HepG2 (cell line): ENCODE measurements at regions not wholly inside any gene's neighbourhood (a gene's known extent, or its start where the extent isn't known, plus 50 kb on each side); places are given as distances from the start of the nearest gene placed in this dataset.

Experiments
- ATAC-seq: fragments of 200-7000 bp; cut with Tn5 transposase; 3 replicates; pipeline ENCODE4 v1.9.1; 2020; ENCODE audit warnings: mild to moderate bottlenecking, moderate library complexity
- BruUV-seq: library from RNA; stranded (reverse); fragments of 400-500 nt; replicated peaks from 2 replicates; lab custom pipeline; 2021; lab: Mats Ljungman, UMichigan
- CTCF ChIA-PET: fragments of 300-600 bp; formaldehyde crosslinking; extraction: SDS; loops from one replicate; lab custom pipeline; 2021; ENCODE audit warnings: low total read pairs, inconsistent platforms, low intra/inter-chr PET ratio; lab: Yijun Ruan, JAX
- POLR2A ChIA-PET: fragments of 350-600 bp; sonication (Branson Sonifier 250); formaldehyde crosslinking; loops from one replicate; lab custom pipeline; 2020; ENCODE audit warnings: antibody characterized with exemption, inconsistent platforms; lab: Yijun Ruan, JAX
- DNase-seq: peaks from one replicate; pipeline ENCODE4 v3.0.0-alpha.2; 2015; ENCODE audit warnings: low spot score
- FAIRE-seq: peaks from 3 replicates; lab custom pipeline; 2011; peaks lifted over from hg19 to GRCh38; lab: Jason Lieb, UNC
- H2AFZ ChIP-seq: one replicate; pipeline ENCODE4 v1.6.1; 2011; ENCODE audit warnings: low read length, inconsistent platforms
- H3K27ac ChIP-seq: fragments of 300-600 bp; 3 replicates; pipeline ENCODE4 v1.8.0; 2011; ENCODE audit warnings: mixed run types, mild to moderate bottlenecking, mixed read lengths, low read length, inconsistent platforms; ENCODE audit not compliant: insufficient read depth; ENCODE audit errors: extremely low read length
- H3K27me3 ChIP-seq, 2 experiments: fragments of 200-600 bp in 1 of 2; 2 replicates in 1 of 2; 3 replicates in 1 of 2; pipeline versions ENCODE4 v1.6.0 to v1.8.0; 2011; ENCODE audit warnings: low read length in 2 of 2, mild to moderate bottlenecking in 2 of 2, moderate library complexity in 2 of 2, inconsistent platforms in 1 of 2; ENCODE audit not compliant: insufficient read depth in 2 of 2, control insufficient read depth in 1 of 2
- H3K36me3 ChIP-seq, 2 experiments: fragments of 200-600 bp in 1 of 2; replicated peaks in 1 of 2; 2 replicates in 1 of 2; 3 replicates in 1 of 2; pipeline versions ENCODE4 v1.5.1 to v1.8.0; 2011; ENCODE audit warnings: low read length in 2 of 2, inconsistent platforms in 1 of 2; ENCODE audit not compliant: insufficient read depth in 2 of 2, control insufficient read depth in 1 of 2
- H3K4me1 ChIP-seq: 2 replicates; pipeline ENCODE4 v1.5.1; 2012; ENCODE audit warnings: low read length, inconsistent platforms; ENCODE audit not compliant: insufficient read depth
- H3K4me2 ChIP-seq: 2 replicates; pipeline ENCODE4 v1.6.0; 2011; ENCODE audit warnings: low read depth, low read length, inconsistent platforms
- H3K4me3 ChIP-seq, 3 experiments: fragments of 200-600 bp in 1 of 3; sonication (generic), shearing (Covaris generic) in 1 of 3; replicated peaks in 1 of 3; 2 replicates each; pipeline ENCODE4 v1.5.1; 2011 to 2016; ENCODE audit warnings: low read length in 3 of 3, inconsistent platforms in 2 of 3, low read depth in 2 of 3, mild to moderate bottlenecking in 2 of 3, control low read depth in 1 of 3, mixed read lengths in 1 of 3; ENCODE audit not compliant: insufficient read depth in 1 of 3
- H3K79me2 ChIP-seq: one replicate; pipeline ENCODE4 v1.6.1; 2011; ENCODE audit warnings: low read length, inconsistent platforms; ENCODE audit not compliant: insufficient read depth
- H3K9ac ChIP-seq: 2 replicates; pipeline ENCODE4 v1.6.0; 2011; ENCODE audit warnings: mild to moderate bottlenecking, low read depth, low read length, inconsistent platforms; ENCODE audit not compliant: insufficient read depth
- H3K9me3 ChIP-seq: 2 replicates; pipeline ENCODE4 v1.5.1; 2012; ENCODE audit warnings: mild to moderate bottlenecking, low read length
- H4K20me1 ChIP-seq: 2 replicates; pipeline ENCODE4 v1.6.0; 2011; ENCODE audit warnings: inconsistent platforms, mild to moderate bottlenecking, low read length, moderate library complexity; ENCODE audit not compliant: insufficient read depth
- BCLAF1 ChIP-seq: fragments of 450-650 bp; IDR thresholded peaks from 2 replicates; pipeline ENCODE4 v1.6.1; 2017; ENCODE audit warnings: mild to moderate bottlenecking
- BRCA1 ChIP-seq: sonication (generic); formaldehyde crosslinking; IDR thresholded peaks from 2 replicates; pipeline ENCODE4 v1.4.0; 2020; ENCODE audit warnings: missing genetic modification reagents
- FLYWCH1 ChIP-seq: sonication (generic); formaldehyde crosslinking; IDR thresholded peaks from 2 replicates; pipeline ENCODE4 v1.8.1; 2023; ENCODE audit warnings: mild to moderate bottlenecking, missing genetic modification reagents
- FOSL1 ChIP-seq: sonication (generic); formaldehyde crosslinking; IDR thresholded peaks from 2 replicates; pipeline ENCODE4 v1.9.0; 2021; ENCODE audit warnings: missing genetic modification reagents, borderline replicate concordance
- NFIC ChIP-seq: IDR thresholded peaks from 2 replicates; pipeline ENCODE4 v1.6.1; 2012; ENCODE audit warnings: mild to moderate bottlenecking, low read length, inconsistent platforms
- POLR2A ChIP-seq, 2 experiments: IDR thresholded peaks; 2 replicates each; pipeline ENCODE4 v1.6.1; 2011; ENCODE audit warnings: low read depth in 2 of 2, low read length in 2 of 2, mild to moderate bottlenecking in 1 of 2, moderate library complexity in 1 of 2; ENCODE audit not compliant: insufficient read depth in 1 of 2
- THAP9 ChIP-seq: sonication (generic); formaldehyde crosslinking; IDR thresholded peaks from 2 replicates; pipeline ENCODE4; 2020; ENCODE audit warnings: missing genetic modification reagents, mild to moderate bottlenecking, borderline replicate concordance
- ZFP90 ChIP-seq: sonication (generic); formaldehyde crosslinking; IDR thresholded peaks from 2 replicates; pipeline ENCODE4 v1.8.0; 2022; ENCODE audit warnings: missing genetic modification reagents, mild to moderate bottlenecking, inconsistent platforms, borderline replicate concordance
- ZNF484 ChIP-seq: sonication (generic); formaldehyde crosslinking; IDR thresholded peaks from 2 replicates; pipeline ENCODE4 v1.5.1; 2020; ENCODE audit warnings: mild to moderate bottlenecking, low read depth, missing genetic modification reagents, borderline replicate concordance
- ZNF768 ChIP-seq: sonication (generic); formaldehyde crosslinking; IDR thresholded peaks from 2 replicates; pipeline ENCODE4 v1.4.0; 2020; ENCODE audit warnings: missing genetic modification reagents
- ZSCAN30 ChIP-seq: sonication (generic); formaldehyde crosslinking; IDR thresholded peaks from 2 replicates; pipeline ENCODE4 v1.5.0; 2020; ENCODE audit warnings: mild to moderate bottlenecking, missing genetic modification reagents
- WGBS: methylation state at CpG from one replicate; pipeline ENCODE4 v1.1.6; 2017; ENCODE audit warnings: low lambda C conversion rate; 5-methylcytosine and 5-hydroxymethylcytosine counted together
- in situ Hi-C: cut with HindIII; loops from 2 replicates; pipeline ENCODE4 v1.10.0; 2017; ENCODE audit warnings: low pct_unique_long_range_greater_than_20kb; ENCODE audit not compliant: extremely low pct_ligation_motif_present
- intact Hi-C: fragments of 100-400 bp; cut with micrococcal nuclease; formaldehyde crosslinking; loops from one replicate; pipeline ENCODE4 v1.10.0; 2022; ENCODE audit not compliant: unreplicated experiment
- TF ChIP-seq, protein P1 (sequence below): sonication (generic); formaldehyde crosslinking; IDR thresholded peaks from 2 replicates; pipeline ENCODE4 v1.4.0; 2020; ENCODE audit warnings: missing genetic modification reagents, borderline replicate concordance
- TF ChIP-seq, protein P2 (sequence below): sonication (generic); formaldehyde crosslinking; IDR thresholded peaks from 2 replicates; pipeline ENCODE4 v1.4.0; 2020; ENCODE audit warnings: missing genetic modification reagents, borderline replicate concordance

DNA sequence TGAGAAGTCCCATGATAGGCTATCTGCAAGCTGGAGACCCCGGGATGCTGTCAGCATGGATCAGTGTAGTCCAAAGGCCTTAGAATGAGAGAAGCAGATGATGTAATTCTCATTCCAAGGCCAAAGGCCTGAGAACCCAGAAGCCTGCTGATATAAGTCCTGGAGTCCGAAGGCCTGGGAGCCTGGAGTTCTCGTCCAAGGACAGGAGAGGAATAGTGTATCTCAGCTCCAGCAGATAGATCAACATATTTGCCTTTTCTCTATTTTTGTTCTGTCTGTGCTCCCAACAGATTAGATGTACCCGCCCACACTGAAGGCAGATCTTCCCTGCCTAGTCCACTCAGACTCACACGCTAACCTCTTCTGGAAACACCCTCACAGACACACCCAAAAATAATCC, 454.9 kb upstream of the CHAC2 start:
- ATAC-seq = no peak
- no peak for FAIRE-seq
- ChIA-PET POLR2A (no interaction called here), CTCF (no interaction called here)
- intact Hi-C loops = no loop called here
- DNase-seq = no peak
- Histone ChIP-seq H3K4me3 (no peak overlapping the region), H3K4me2 (no peak overlapping the region), H3K9me3 (no peaks in the 10 kb centered on the region), H3K27me3 (no peaks in the 10 kb centered on the region), H2AFZ (no peak overlapping the region), H4K20me1 (no peaks in the 10 kb centered on the region), H3K27ac (no peak overlapping the region), H3K79me2 (no peaks in the 10 kb centered on the region), H3K36me3 (no peaks in the 10 kb centered on the region), H3K9ac (no peak overlapping the region), H3K4me1 (no peaks in the 10 kb centered on the region)
- WGBS = 12% methylated on average over 5 of the region's 5 CpGs
- in situ Hi-C loops = no loop called here
- no TSS peak for BruUV-seq
- TF ChIP-seq ZNF768 (CRISPR knock-in tag) (no peak), THAP9 (CRISPR knock-in tag) (no peak), BCLAF1 (no peak), POLR2A (IDR thresholded peaks at IDR 0.05; ENCODE audit: insufficient read depth in 1 of 2, low read depth in 2 of 2, low read length in 2 of 2) (no peak), ZSCAN30 (CRISPR knock-in tag) (no peak), ZNF484 (CRISPR knock-in tag) (no peak), FOSL1 (no peak), BRCA1 (CRISPR knock-in tag) (no peak), FLYWCH1 (no peak), NFIC (no peak), ZFP90 (CRISPR knock-in tag) (no peak)
- TF ChIP-seq, protein P1, sequence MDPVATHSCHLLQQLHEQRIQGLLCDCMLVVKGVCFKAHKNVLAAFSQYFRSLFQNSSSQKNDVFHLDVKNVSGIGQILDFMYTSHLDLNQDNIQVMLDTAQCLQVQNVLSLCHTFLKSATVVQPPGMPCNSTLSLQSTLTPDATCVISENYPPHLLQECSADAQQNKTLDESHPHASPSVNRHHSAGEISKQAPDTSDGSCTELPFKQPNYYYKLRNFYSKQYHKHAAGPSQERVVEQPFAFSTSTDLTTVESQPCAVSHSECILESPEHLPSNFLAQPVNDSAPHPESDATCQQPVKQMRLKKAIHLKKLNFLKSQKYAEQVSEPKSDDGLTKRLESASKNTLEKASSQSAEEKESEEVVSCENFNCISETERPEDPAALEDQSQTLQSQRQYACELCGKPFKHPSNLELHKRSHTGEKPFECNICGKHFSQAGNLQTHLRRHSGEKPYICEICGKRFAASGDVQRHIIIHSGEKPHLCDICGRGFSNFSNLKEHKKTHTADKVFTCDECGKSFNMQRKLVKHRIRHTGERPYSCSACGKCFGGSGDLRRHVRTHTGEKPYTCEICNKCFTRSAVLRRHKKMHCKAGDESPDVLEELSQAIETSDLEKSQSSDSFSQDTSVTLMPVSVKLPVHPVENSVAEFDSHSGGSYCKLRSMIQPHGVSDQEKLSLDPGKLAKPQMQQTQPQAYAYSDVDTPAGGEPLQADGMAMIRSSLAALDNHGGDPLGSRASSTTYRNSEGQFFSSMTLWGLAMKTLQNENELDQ (CRISPR knock-in tag) = no peak
- TF ChIP-seq, protein P2, sequence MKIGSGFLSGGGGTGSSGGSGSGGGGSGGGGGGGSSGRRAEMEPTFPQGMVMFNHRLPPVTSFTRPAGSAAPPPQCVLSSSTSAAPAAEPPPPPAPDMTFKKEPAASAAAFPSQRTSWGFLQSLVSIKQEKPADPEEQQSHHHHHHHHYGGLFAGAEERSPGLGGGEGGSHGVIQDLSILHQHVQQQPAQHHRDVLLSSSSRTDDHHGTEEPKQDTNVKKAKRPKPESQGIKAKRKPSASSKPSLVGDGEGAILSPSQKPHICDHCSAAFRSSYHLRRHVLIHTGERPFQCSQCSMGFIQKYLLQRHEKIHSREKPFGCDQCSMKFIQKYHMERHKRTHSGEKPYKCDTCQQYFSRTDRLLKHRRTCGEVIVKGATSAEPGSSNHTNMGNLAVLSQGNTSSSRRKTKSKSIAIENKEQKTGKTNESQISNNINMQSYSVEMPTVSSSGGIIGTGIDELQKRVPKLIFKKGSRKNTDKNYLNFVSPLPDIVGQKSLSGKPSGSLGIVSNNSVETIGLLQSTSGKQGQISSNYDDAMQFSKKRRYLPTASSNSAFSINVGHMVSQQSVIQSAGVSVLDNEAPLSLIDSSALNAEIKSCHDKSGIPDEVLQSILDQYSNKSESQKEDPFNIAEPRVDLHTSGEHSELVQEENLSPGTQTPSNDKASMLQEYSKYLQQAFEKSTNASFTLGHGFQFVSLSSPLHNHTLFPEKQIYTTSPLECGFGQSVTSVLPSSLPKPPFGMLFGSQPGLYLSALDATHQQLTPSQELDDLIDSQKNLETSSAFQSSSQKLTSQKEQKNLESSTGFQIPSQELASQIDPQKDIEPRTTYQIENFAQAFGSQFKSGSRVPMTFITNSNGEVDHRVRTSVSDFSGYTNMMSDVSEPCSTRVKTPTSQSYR = no peak
